ENCODE measurements at regions not wholly inside any gene's neighbourhood (a gene's known extent, or its start where the extent isn't known, plus 50 kb on each side); places are given as distances from the start of the nearest gene placed in this dataset.

- in situ Hi-C loops (cut with HindIII; ENCODE audit: extremely low pct_ligation_motif_present, low pct_unique_long_range_greater_than_20kb) = no loop called here
- Histone ChIP-seq H3K79me2 (ENCODE audit: insufficient read depth, low read length) (no peaks in the 10 kb centered on the region), H3K4me3 (replicated peaks in 1 of 3; ENCODE audit: insufficient read depth in 1 of 3, low read depth in 2 of 3, low read length in 3 of 3) (no peak overlapping the region), H3K4me1 (ENCODE audit: insufficient read depth, low read length) (no peaks in the 10 kb centered on the region), H3K9ac (ENCODE audit: insufficient read depth, low read depth, low read length) (no peak overlapping the region), H2AFZ (ENCODE audit: low read length) (no peak overlapping the region), H3K27me3 (ENCODE audit: control insufficient read depth in 1 of 2, insufficient read depth in 2 of 2, low read length in 2 of 2) (no peaks in the 10 kb centered on the region), H3K36me3 (replicated peaks in 1 of 2; ENCODE audit: control insufficient read depth in 1 of 2, insufficient read depth in 2 of 2, low read length in 2 of 2) (no peaks in the 10 kb centered on the region), H3K4me2 (ENCODE audit: low read depth, low read length) (no peak overlapping the region), H3K9me3 (ENCODE audit: low read length) (no peaks in the 10 kb centered on the region), H4K20me1 (ENCODE audit: insufficient read depth, low read length) (no peaks in the 10 kb centered on the region), H3K27ac (ENCODE audit: extremely low read length, insufficient read depth, low read length) (no peak overlapping the region)
- TF ChIP-seq ZNF337 (CRISPR knock-in tag; IDR thresholded peaks at IDR 0.05; ENCODE audit: borderline replicate concordance, low read depth) (no peak), THAP8 (CRISPR knock-in tag; IDR thresholded peaks at IDR 0.05; ENCODE audit: borderline replicate concordance) (no peak), ZNF720 (CRISPR knock-in tag; IDR thresholded peaks at IDR 0.05) (no peak)
- TF ChIP-seq, protein P1, sequence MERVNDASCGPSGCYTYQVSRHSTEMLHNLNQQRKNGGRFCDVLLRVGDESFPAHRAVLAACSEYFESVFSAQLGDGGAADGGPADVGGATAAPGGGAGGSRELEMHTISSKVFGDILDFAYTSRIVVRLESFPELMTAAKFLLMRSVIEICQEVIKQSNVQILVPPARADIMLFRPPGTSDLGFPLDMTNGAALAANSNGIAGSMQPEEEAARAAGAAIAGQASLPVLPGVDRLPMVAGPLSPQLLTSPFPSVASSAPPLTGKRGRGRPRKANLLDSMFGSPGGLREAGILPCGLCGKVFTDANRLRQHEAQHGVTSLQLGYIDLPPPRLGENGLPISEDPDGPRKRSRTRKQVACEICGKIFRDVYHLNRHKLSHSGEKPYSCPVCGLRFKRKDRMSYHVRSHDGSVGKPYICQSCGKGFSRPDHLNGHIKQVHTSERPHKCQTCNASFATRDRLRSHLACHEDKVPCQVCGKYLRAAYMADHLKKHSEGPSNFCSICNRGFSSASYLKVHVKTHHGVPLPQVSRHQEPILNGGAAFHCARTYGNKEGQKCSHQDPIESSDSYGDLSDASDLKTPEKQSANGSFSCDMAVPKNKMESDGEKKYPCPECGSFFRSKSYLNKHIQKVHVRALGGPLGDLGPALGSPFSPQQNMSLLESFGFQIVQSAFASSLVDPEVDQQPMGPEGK (CRISPR knock-in tag; IDR thresholded peaks at IDR 0.05) = no peak
- FAIRE-seq = no peak
- POLR2A ChIA-PET = no interaction called here
- no TSS peak for BruUV-seq (replicated peaks)
- intact Hi-C loops (cut with micrococcal nuclease; ENCODE audit: unreplicated experiment) = no loop called here
- CTCF ChIA-PET (ENCODE audit: low intra/inter-chr PET ratio, low total read pairs) = no interaction called here
- WGBS (ENCODE audit: low lambda C conversion rate) = 13% methylated on average over 1 of the region's 1 CpG
- ATAC-seq = no peak
- DNase-seq (ENCODE audit: low spot score) = no peak
Measured at GRCh38 chr3:178205740-178206139, 330.5 kb upstream of the KCNMB2 start.

GRCh38 chr3:178206521-178206920 is 329.7 kb upstream of the KCNMB2 start:
- H3K79me2 ChIP-seq (ENCODE audit: insufficient read depth, low read length) = no peaks in the 10 kb centered on the region
- H3K9ac ChIP-seq (ENCODE audit: insufficient read depth, low read depth, low read length) = no peak overlapping the region
- no TSS peak for BruUV-seq (replicated peaks)
- H3K9me3 ChIP-seq (ENCODE audit: low read length) = no peaks in the 10 kb centered on the region
- CTCF ChIA-PET (ENCODE audit: low intra/inter-chr PET ratio, low total read pairs) = no interaction called here
- no peak overlapping the region for H3K27ac ChIP-seq (ENCODE audit: extremely low read length, insufficient read depth, low read length)
- intact Hi-C loops (cut with micrococcal nuclease; ENCODE audit: unreplicated experiment) = no loop called here
- H3K4me2 ChIP-seq (ENCODE audit: low read depth, low read length) = no peak overlapping the region
- H3K4me1 ChIP-seq (ENCODE audit: insufficient read depth, low read length) = no peaks in the 10 kb centered on the region
- POLR2A ChIA-PET = no interaction called here
- no peaks in the 10 kb centered on the region for H3K27me3 ChIP-seq (ENCODE audit: control insufficient read depth in 1 of 2, insufficient read depth in 2 of 2, low read length in 2 of 2)
- DNase-seq (ENCODE audit: low spot score) (no peak), FAIRE-seq (no peak), ATAC-seq (no peak)
- 33% methylated on average over 3 of the region's 3 CpGs for WGBS (ENCODE audit: low lambda C conversion rate)
- no peaks in the 10 kb centered on the region for H4K20me1 ChIP-seq (ENCODE audit: insufficient read depth, low read length)
- no peak overlapping the region for H2AFZ ChIP-seq (ENCODE audit: low read length)
- in situ Hi-C loops (cut with HindIII; ENCODE audit: extremely low pct_ligation_motif_present, low pct_unique_long_range_greater_than_20kb) = no loop called here
- no peaks in the 10 kb centered on the region for H3K36me3 ChIP-seq (replicated peaks in 1 of 2; ENCODE audit: control insufficient read depth in 1 of 2, insufficient read depth in 2 of 2, low read length in 2 of 2)
- H3K4me3 ChIP-seq (replicated peaks in 1 of 3; ENCODE audit: insufficient read depth in 1 of 3, low read depth in 2 of 3, low read length in 3 of 3) = no peak overlapping the region
- TF ChIP-seq, protein P2, sequence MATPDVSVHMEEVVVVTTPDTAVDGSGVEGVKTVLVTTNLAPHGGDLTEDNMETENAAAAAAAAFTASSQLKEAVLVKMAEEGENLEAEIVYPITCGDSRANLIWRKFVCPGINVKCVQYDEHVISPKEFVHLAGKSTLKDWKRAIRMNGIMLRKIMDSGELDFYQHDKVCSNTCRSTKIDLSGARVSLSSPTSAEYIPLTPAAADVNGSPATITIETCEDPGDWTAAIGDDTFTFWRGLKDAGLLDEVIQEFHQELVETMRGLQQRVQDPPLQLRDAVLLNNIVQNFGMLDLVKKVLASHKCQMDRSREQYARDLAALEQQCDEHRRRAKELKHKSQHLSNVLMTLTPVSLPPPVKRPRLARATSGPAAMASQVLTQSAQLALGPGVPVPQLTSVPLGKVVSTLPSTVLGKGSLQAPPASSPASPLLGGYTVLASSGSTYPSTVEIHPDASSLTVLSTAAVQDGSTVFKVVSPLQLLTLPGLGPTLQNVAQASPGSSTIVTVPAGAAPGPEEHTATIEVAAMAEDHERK (CRISPR knock-in tag; IDR thresholded peaks at IDR 0.05; ENCODE audit: low read depth) = no peak
- TF ChIP-seq ARNT (IDR thresholded peaks at IDR 0.05) (no peak), KMT2B (CRISPR knock-in tag; IDR thresholded peaks at IDR 0.05) (no peak), ZBTB7A (CRISPR knock-in tag; IDR thresholded peaks at IDR 0.05) (no peak), ZNF101 (CRISPR knock-in tag; IDR thresholded peaks at IDR 0.05; ENCODE audit: borderline replicate concordance, low read depth) (no peak), SMYD3 (CRISPR knock-in tag; IDR thresholded peaks at IDR 0.05) (no peak)
- TF ChIP-seq, protein P3, sequence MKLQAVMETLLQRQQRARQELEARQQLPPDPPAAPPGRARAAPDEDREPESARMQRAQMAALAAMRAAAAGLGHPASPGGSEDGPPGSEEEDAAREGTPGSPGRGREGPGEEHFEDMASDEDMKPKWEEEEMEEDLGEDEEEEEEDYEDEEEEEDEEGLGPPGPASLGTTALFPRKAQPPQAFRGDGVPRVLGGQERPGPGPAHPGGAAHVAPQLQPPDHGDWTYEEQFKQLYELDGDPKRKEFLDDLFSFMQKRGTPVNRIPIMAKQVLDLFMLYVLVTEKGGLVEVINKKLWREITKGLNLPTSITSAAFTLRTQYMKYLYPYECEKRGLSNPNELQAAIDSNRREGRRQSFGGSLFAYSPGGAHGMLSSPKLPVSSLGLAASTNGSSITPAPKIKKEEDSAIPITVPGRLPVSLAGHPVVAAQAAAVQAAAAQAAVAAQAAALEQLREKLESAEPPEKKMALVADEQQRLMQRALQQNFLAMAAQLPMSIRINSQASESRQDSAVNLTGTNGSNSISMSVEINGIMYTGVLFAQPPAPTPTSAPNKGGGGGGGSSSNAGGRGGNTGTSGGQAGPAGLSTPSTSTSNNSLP (IDR thresholded peaks at IDR 0.05; ENCODE audit: low read depth, low read length) = no peak
- TF ChIP-seq, protein P4, sequence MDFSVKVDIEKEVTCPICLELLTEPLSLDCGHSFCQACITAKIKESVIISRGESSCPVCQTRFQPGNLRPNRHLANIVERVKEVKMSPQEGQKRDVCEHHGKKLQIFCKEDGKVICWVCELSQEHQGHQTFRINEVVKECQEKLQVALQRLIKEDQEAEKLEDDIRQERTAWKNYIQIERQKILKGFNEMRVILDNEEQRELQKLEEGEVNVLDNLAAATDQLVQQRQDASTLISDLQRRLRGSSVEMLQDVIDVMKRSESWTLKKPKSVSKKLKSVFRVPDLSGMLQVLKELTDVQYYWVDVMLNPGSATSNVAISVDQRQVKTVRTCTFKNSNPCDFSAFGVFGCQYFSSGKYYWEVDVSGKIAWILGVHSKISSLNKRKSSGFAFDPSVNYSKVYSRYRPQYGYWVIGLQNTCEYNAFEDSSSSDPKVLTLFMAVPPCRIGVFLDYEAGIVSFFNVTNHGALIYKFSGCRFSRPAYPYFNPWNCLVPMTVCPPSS (IDR thresholded peaks at IDR 0.05) = no peak
